DOHH2 (cell line): ENCODE measurements at regions not wholly inside any gene's neighbourhood (a gene's known extent, or its start where the extent isn't known, plus 50 kb on each side); places are given as distances from the start of the nearest gene placed in this dataset.

Experiments used
- H3F3A ChIP-seq: fragments of 200-600 bp; sonication (generic), shearing (Covaris generic); 2 replicates; pipeline ENCODE4 v1.6.0; 2016; ENCODE audit warnings: antibody characterized with exemption, mild to moderate bottlenecking; ENCODE audit not compliant: control insufficient read depth, insufficient read depth
- H3K27ac ChIP-seq: fragments of 200-600 bp; sonication (generic); 2 replicates; pipeline ENCODE4 v1.5.1; 2014; ENCODE audit warnings: low read depth, mild to moderate bottlenecking, low read length, moderate library complexity
- H3K27me3 ChIP-seq: fragments of 200-600 bp; sonication (generic); 2 replicates; pipeline ENCODE4 v1.6.1; 2014; ENCODE audit warnings: mild to moderate bottlenecking, low read length, mixed read lengths; ENCODE audit not compliant: control insufficient read depth
- H3K36me3 ChIP-seq: fragments of 200-600 bp; sonication (generic); 2 replicates; pipeline ENCODE4 v1.6.1; 2014; ENCODE audit warnings: mild to moderate bottlenecking, low read length, moderate library complexity, mixed read lengths; ENCODE audit not compliant: control insufficient read depth
- H3K4me1 ChIP-seq: fragments of 200-600 bp; sonication (generic); 2 replicates; pipeline ENCODE4 v1.6.1; 2014; ENCODE audit warnings: mild to moderate bottlenecking, low read length, mixed read lengths; ENCODE audit not compliant: control insufficient read depth
- H3K4me2 ChIP-seq: fragments of 200-600 bp; sonication (generic); 2 replicates; pipeline ENCODE4 v1.6.0; 2014; ENCODE audit warnings: mild to moderate bottlenecking, low read length, moderate library complexity
- H3K4me3 ChIP-seq: fragments of 200-600 bp; sonication (generic); 2 replicates; pipeline ENCODE4 v1.5.1; 2014; ENCODE audit warnings: mild to moderate bottlenecking, low read length, mixed read lengths
- H3K79me2 ChIP-seq: fragments of 200-600 bp; sonication (generic); 2 replicates; pipeline ENCODE4 v1.6.1; 2014; ENCODE audit warnings: mild to moderate bottlenecking, low read length, mixed read lengths; ENCODE audit not compliant: control insufficient read depth
- H3K9me2 ChIP-seq: fragments of 200-600 bp; sonication (generic); replicated peaks from 2 replicates; pipeline ENCODE4 v1.6.1; 2014; ENCODE audit warnings: mild to moderate bottlenecking, low read length, mixed read lengths; ENCODE audit not compliant: control insufficient read depth
- H3K9me3 ChIP-seq: fragments of 200-600 bp; sonication (generic); 2 replicates; pipeline ENCODE4 v1.6.1; 2014; ENCODE audit warnings: antibody characterized with exemption, low read length, mixed read lengths; ENCODE audit not compliant: control insufficient read depth, insufficient read depth
- H4K20me1 ChIP-seq: fragments of 200-600 bp; sonication (generic); 2 replicates; pipeline ENCODE4 v1.6.0; 2014; ENCODE audit warnings: low read depth, mild to moderate bottlenecking, antibody characterized with exemption, low read length, moderate library complexity; ENCODE audit not compliant: control insufficient read depth, insufficient read depth
- EZH2phosphoT487 ChIP-seq: fragments of 200-600 bp; sonication (generic); IDR thresholded peaks from 2 replicates; pipeline ENCODE4 v1.6.1; 2017; ENCODE audit warnings: borderline replicate concordance, mild to moderate bottlenecking, antibody characterized with exemption, low read length, moderate library complexity, mixed read lengths
- TF ChIP-seq, protein P1 (sequence below): fragments of 200-600 bp; sonication (generic); IDR thresholded peaks from one replicate; pipeline ENCODE4 v1.5.1; 2014; ENCODE audit warnings: antibody characterized with exemption, mild to moderate bottlenecking, low read depth, low read length; ENCODE audit not compliant: poor library complexity, severe bottlenecking

DNA sequence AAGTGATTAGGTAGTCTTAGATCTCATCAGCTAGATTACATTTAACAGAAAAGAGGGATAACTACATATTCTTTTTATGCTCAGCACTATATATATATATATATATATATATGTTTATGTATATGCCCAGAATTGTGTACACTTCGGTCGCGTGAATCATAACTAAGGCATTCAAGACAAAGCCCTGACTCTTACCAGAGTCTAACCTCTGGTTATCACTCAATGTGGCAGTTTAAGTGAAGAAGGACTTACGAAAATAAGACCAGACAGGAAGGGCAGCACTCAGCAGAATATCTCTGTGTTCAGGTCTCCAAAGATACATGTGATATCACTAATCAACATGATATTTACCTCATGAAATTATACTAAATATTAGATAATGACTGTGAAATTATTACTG, 1326.7 kb downstream of the MRPL39 start:
- Histone ChIP-seq H3K36me3 (no peaks in the 10 kb centered on the region), H3K4me3 (no peak overlapping the region)
- TF ChIP-seq, protein P1, sequence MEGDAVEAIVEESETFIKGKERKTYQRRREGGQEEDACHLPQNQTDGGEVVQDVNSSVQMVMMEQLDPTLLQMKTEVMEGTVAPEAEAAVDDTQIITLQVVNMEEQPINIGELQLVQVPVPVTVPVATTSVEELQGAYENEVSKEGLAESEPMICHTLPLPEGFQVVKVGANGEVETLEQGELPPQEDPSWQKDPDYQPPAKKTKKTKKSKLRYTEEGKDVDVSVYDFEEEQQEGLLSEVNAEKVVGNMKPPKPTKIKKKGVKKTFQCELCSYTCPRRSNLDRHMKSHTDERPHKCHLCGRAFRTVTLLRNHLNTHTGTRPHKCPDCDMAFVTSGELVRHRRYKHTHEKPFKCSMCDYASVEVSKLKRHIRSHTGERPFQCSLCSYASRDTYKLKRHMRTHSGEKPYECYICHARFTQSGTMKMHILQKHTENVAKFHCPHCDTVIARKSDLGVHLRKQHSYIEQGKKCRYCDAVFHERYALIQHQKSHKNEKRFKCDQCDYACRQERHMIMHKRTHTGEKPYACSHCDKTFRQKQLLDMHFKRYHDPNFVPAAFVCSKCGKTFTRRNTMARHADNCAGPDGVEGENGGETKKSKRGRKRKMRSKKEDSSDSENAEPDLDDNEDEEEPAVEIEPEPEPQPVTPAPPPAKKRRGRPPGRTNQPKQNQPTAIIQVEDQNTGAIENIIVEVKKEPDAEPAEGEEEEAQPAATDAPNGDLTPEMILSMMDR: no peak
- no peak for TF ChIP-seq EZH2phosphoT487

DNA sequence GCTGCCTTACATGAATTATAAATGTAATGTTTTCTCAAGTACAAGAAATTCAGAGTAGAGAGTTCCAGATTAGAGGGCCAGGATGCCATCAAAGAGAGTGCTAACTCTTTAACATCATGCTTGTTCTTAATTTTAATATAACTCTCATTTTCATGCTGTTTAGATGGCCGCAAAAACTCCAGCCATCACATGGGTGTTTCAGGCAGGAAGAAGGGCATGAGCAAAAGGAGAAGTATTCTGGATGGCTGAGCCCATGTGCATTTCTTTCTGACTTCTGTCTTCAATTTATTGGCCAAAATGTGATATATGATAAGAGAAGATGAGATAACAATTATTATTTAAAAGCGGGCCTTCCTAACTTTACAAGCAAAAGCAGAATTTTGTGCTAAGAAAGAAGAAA, 1328.6 kb downstream of the MRPL39 start:
- H4K20me1 ChIP-seq: no peaks in the 10 kb centered on the region
- no peak for TF ChIP-seq EZH2phosphoT487
- TF ChIP-seq, protein P1: no peak
- H3K4me3 ChIP-seq: no peak overlapping the region
- no peaks in the 10 kb centered on the region for H3K9me2 ChIP-seq
- no peaks in the 10 kb centered on the region for H3K79me2 ChIP-seq
- H3K36me3 ChIP-seq: no peaks in the 10 kb centered on the region
- no peak overlapping the region for H3K27ac ChIP-seq
- no peaks in the 10 kb centered on the region for H3K27me3 ChIP-seq
- H3F3A ChIP-seq: no peaks in the 10 kb centered on the region
- H3K9me3 ChIP-seq: no peaks in the 10 kb centered on the region
- H3K4me1 ChIP-seq: no peaks in the 10 kb centered on the region
- no peak overlapping the region for H3K4me2 ChIP-seq

More for the DNA sequence above, 1326.7 kb downstream of the MRPL39 start:
- H4K20me1 ChIP-seq: no peaks in the 10 kb centered on the region
- H3K9me3 ChIP-seq: no peaks in the 10 kb centered on the region
- no peaks in the 10 kb centered on the region for H3K79me2 ChIP-seq
- no peak overlapping the region for H3K4me2 ChIP-seq
- no peaks in the 10 kb centered on the region for H3K27me3 ChIP-seq
- H3K9me2 ChIP-seq: no peaks in the 10 kb centered on the region
- no peaks in the 10 kb centered on the region for H3K4me1 ChIP-seq
- no peak overlapping the region for H3K27ac ChIP-seq
- H3F3A ChIP-seq: no peaks in the 10 kb centered on the region

DNA sequence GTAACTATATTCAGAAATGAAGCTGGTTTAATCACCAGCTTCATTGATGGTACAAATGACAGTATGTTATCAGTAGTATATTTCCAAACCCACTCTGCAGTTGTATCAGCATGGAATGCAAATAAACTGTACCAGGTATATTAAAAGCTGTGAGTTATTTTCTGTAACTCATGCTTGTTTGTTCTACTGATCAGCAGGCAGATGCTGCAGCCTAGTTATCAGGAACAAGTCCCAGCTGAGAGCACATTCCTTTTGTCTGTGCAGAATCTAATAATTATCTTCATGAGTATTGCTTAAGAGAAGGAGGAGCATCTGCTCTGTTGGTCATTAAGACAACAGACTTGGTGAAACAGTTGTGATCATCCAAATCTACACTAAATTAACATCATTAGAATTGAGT, 1331.1 kb downstream of the MRPL39 start:
- no peak overlapping the region for H3K27ac ChIP-seq
- H3K9me2 ChIP-seq: no peaks in the 10 kb centered on the region
- no peaks in the 10 kb centered on the region for H3K27me3 ChIP-seq
- H3K9me3 ChIP-seq: no peaks in the 10 kb centered on the region
- no peaks in the 10 kb centered on the region for H3K36me3 ChIP-seq
- H3K4me3 ChIP-seq: no peak overlapping the region
- H3K4me1 ChIP-seq: no peaks in the 10 kb centered on the region
- H3F3A ChIP-seq: no peaks in the 10 kb centered on the region
- TF ChIP-seq EZH2phosphoT487: no peak
- TF ChIP-seq, protein P1: no peak
- no peak overlapping the region for H3K4me2 ChIP-seq
- no peaks in the 10 kb centered on the region for H3K79me2 ChIP-seq
- no peaks in the 10 kb centered on the region for H4K20me1 ChIP-seq

DNA sequence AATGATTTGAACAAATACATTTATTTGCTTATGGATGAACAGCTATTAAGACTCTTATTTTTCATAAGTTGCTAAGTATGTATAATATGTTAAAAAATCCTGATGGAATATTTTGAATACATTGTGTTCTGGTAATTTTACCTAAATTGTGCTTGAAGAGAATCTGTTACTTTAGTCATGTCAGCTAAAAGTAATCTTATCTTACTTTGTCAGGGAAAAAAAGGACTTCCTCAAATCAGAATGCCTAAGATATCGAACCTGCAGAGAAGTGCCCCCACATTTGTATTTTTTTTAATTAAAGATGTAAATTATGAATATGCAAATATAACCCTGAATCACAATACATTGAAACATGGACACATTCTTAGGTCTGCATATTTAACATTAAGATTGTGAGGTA, 1331.7 kb downstream of the MRPL39 start:
- Histone ChIP-seq H3K9me2 (no peaks in the 10 kb centered on the region), H3K79me2 (no peaks in the 10 kb centered on the region), H4K20me1 (no peaks in the 10 kb centered on the region), H3K4me3 (no peak overlapping the region), H3K9me3 (no peaks in the 10 kb centered on the region), H3K27me3 (no peaks in the 10 kb centered on the region), H3K4me1 (no peaks in the 10 kb centered on the region), H3F3A (no peaks in the 10 kb centered on the region), H3K27ac (no peak overlapping the region), H3K4me2 (no peak overlapping the region), H3K36me3 (no peaks in the 10 kb centered on the region)
- TF ChIP-seq EZH2phosphoT487: no peak
- TF ChIP-seq, protein P1: no peak
